DMS 273 treated with DMSO at 0.1 percent for 48 hours (cell line): ENCODE measurements at regions not wholly inside any gene's neighbourhood (a gene's known extent, or its start where the extent isn't known, plus 50 kb on each side); places are given as distances from the start of the nearest gene placed in this dataset.
A peak's percentile ranks its signal among the peaks of the same experiment; 100 is the strongest.
"Not testable (repeated sequence)": the region's sequence is repeated elsewhere in the genome, so short reads cannot be mapped to it uniquely, and the experiment has no call there.

Experiments used
- DNase-seq: peaks from one replicate; lab custom pipeline; 2025; lab: John Stamatoyannopoulos, UW

- DNase-seq, result no peak
Observed at GRCh38 chr17:71437166-71437565, 683.7 kb upstream of the SOX9 start.

GRCh38 chr17:71438631-71439146 is 682.1 kb upstream of the SOX9 start:
- DNase-seq, result no peak

GRCh38 chr17:71440513-71440912 is 680.3 kb upstream of the SOX9 start:
- no peak for DNase-seq

GRCh38 chr17:71441098-71441497 is 679.7 kb upstream of the SOX9 start:
- DNase-seq, result no peak

- DNase-seq, result no peak
Observed at GRCh38 chr17:71444078-71444477, 676.7 kb upstream of the SOX9 start.

GRCh38 chr17:71446645-71447437 is 674.0 kb upstream of the SOX9 start:
- no peak for DNase-seq

- no peak for DNase-seq
Observed at GRCh38 chr17:71447644-71448043, 673.2 kb upstream of the SOX9 start.

GRCh38 chr17:71450657-71451056 is 670.2 kb upstream of the SOX9 start:
- not testable (repeated sequence) for DNase-seq

GRCh38 chr17:71453876-71454422 is 666.9 kb upstream of the SOX9 start:
- no peak for DNase-seq

GRCh38 chr17:71455219-71455618 is 665.6 kb upstream of the SOX9 start:
- DNase-seq, result no peak

GRCh38 chr17:71458322-71458721 is 662.5 kb upstream of the SOX9 start:
- DNase-seq, result no peak

GRCh38 chr17:71460943-71461342 is 659.9 kb upstream of the SOX9 start:
- DNase-seq, result no peak

GRCh38 chr17:71461498-71462169 is 659.2 kb upstream of the SOX9 start:
- DNase-seq, result no peak

- no peak for DNase-seq
Observed at GRCh38 chr17:71464241-71464640, 656.6 kb upstream of the SOX9 start.

GRCh38 chr17:71464751-71465150 is 656.1 kb upstream of the SOX9 start:
- no peak for DNase-seq

GRCh38 chr17:71467719-71468118 is 653.1 kb upstream of the SOX9 start:
- no peak for DNase-seq

GRCh38 chr17:71470062-71470461 is 650.8 kb upstream of the SOX9 start:
- DNase-seq, result no peak

- peak; percentile 25 for DNase-seq
Observed at GRCh38 chr17:71472809-71473789, 647.7 kb upstream of the SOX9 start.

GRCh38 chr17:71477356-71477755 is 643.5 kb upstream of the SOX9 start:
- no peak for DNase-seq

GRCh38 chr17:71480099-71480498 is 640.7 kb upstream of the SOX9 start:
- DNase-seq, result no peak

GRCh38 chr17:71482625-71483024 is 638.2 kb upstream of the SOX9 start:
- DNase-seq, result no peak

GRCh38 chr17:71484546-71484945 is 636.3 kb upstream of the SOX9 start:
- no peak for DNase-seq
